Astrocyte (in vitro differentiated cells and primary cell): ENCODE measurements at regions not wholly inside any gene's neighbourhood (a gene's known extent, or its start where the extent isn't known, plus 50 kb on each side); places are given as distances from the start of the nearest gene placed in this dataset.

Experiments used
- EZH2 ChIP-seq: IDR thresholded peaks from 2 replicates; pipeline ENCODE4 v1.6.1; 2012; ENCODE audit warnings: mild to moderate bottlenecking, low read length, inconsistent platforms; ENCODE audit not compliant: insufficient read depth
- TF ChIP-seq, protein P1 (sequence below): IDR thresholded peaks from 2 replicates; pipeline ENCODE4 v1.5.1; 2011; ENCODE audit warnings: low read depth, mild to moderate bottlenecking, inconsistent platforms, low read length, moderate library complexity; ENCODE audit not compliant: insufficient read depth

DNA sequence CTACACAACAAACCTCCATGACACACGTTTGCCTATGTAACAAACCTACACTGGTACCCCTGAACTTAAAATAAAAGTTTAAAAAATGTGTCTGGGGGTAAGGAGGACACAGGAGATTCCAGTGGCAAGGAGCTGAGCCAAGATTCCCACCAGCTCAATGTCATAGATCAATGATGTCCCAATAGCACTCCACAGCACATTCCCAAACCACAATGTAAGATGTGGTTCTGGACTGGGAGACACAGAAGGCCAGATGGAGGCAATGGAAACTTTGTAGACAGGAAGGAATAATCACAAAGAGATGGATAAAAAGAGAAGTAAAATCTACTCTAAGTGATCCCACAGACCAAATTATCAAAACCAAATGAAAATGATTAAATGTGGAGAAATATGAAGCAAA is 312.4 kb upstream of the SOX11 start:
- TF ChIP-seq, protein P1, sequence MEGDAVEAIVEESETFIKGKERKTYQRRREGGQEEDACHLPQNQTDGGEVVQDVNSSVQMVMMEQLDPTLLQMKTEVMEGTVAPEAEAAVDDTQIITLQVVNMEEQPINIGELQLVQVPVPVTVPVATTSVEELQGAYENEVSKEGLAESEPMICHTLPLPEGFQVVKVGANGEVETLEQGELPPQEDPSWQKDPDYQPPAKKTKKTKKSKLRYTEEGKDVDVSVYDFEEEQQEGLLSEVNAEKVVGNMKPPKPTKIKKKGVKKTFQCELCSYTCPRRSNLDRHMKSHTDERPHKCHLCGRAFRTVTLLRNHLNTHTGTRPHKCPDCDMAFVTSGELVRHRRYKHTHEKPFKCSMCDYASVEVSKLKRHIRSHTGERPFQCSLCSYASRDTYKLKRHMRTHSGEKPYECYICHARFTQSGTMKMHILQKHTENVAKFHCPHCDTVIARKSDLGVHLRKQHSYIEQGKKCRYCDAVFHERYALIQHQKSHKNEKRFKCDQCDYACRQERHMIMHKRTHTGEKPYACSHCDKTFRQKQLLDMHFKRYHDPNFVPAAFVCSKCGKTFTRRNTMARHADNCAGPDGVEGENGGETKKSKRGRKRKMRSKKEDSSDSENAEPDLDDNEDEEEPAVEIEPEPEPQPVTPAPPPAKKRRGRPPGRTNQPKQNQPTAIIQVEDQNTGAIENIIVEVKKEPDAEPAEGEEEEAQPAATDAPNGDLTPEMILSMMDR = no peak
- no peak for TF ChIP-seq EZH2
